ENCODE measurements at regions not wholly inside any gene's neighbourhood (a gene's known extent, or its start where the extent isn't known, plus 50 kb on each side); places are given as distances from the start of the nearest gene placed in this dataset.

DNA sequence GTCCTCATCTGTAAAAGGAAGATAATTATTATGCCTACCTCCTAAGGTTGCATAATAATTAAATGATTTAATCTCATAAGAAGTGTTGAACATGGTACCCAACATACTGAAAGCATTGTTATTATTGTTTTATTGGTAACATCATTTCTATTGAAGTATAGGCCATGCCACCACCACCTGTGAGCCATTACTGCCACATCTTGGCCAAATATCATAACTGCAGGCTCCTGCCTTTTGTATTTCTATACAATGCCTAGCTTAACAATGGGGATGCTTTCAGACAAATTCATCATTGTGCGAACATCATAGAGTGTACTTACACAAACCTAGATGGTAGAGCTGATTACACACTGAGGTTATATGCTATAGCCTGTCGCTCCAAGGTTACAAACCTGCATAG, 61.1 kb upstream of the NPSR1 start:
- DNase-seq (ENCODE audit: low read depth, low spot score): peak; percentile 39

DNA sequence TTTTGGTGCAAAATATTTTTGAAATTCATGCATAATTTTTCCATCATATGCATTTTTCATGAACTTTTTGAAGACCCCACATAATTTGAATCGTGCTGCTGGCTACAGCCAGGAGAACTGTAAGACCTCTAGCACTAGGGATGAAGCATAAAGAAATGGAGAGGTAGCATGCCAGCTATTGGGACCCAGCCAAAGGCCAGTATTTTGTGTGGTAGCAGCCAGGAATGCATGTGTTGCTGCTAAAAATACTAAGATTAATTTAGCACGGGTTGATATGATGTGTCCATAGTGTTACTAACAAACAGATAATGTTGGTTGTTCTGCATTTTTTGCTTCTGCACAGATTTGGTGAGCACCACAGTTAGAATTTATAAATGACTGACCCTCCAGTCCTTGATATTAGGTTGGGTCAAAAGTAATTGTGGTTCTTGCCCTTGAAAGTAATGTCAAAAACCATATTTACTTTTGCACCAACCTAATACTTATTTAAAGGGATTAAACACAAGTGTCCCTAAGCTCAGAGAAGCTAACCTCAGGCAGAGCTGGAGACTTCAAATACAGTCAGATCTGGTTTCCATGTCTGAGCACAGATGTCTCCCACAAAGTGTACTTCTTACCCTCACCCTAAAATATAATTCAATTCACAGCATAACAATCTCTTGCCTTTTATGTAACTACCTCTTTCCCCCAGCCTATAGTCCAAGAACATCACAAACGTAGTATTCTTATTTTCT, 54.1 kb upstream of the NPSR1 start:
- peak; percentile 14 for DNase-seq (ENCODE audit: low read depth, low spot score)
